H1 (cell line): ENCODE measurements at regions not wholly inside any gene's neighbourhood (a gene's known extent, or its start where the extent isn't known, plus 50 kb on each side); places are given as distances from the start of the nearest gene placed in this dataset.

ENCODE experiments used
- CTCF ChIA-PET: fragments of 300-600 bp; sonication (Branson Sonifier 250); formaldehyde crosslinking; loops from one replicate; lab custom pipeline; 2021; ENCODE audit not compliant: partially characterized antibody; lab: Charles Lee
- POLR2A ChIA-PET: fragments of 300-600 bp; sonication (Branson Sonifier 250); formaldehyde crosslinking; loops from one replicate; lab custom pipeline; 2021; ENCODE audit warnings: inconsistent platforms; ENCODE audit not compliant: partially characterized antibody; lab: Charles Lee
- DNase-seq, 2 experiments: peaks; one replicate each; pipeline versions ENCODE4 v3.0.0 to v3.0.0-alpha.2; 2010 to 2022; ENCODE audit warnings: low spot score in 2 of 2, low read depth in 1 of 2, mixed read lengths in 1 of 2
- FAIRE-seq: peaks from 2 replicates; lab custom pipeline; 2011; peaks lifted over from hg19 to GRCh38; lab: Jason Lieb, UNC
- H2AFZ ChIP-seq: 2 replicates; pipeline ENCODE4 v1.8.1; 2012; ENCODE audit warnings: low read length, inconsistent platforms
- H2AK5ac ChIP-seq: 2 replicates; pipeline ENCODE4 v1.6.1; 2013; ENCODE audit warnings: low read depth, low read length
- H2BK120ac ChIP-seq: replicated peaks from 2 replicates; pipeline ENCODE3; 2013; ENCODE audit warnings: low read depth, low read length, inconsistent platforms
- H2BK12ac ChIP-seq: 2 replicates; pipeline ENCODE4 v1.6.1; 2013; ENCODE audit warnings: low read depth, low read length
- H2BK15ac ChIP-seq: 2 replicates; pipeline ENCODE4 v1.6.1; 2013; ENCODE audit warnings: low read length
- H2BK20ac ChIP-seq: 2 replicates; pipeline ENCODE4 v1.6.1; 2013; ENCODE audit warnings: low read length
- H2BK5ac ChIP-seq: 2 replicates; pipeline ENCODE4 v1.6.1; 2013; ENCODE audit warnings: low read depth, low read length
- H3K14ac ChIP-seq: 2 replicates; pipeline ENCODE4 v1.6.1; 2013; ENCODE audit warnings: inconsistent platforms; ENCODE audit not compliant: insufficient read length
- H3K18ac ChIP-seq: 2 replicates; pipeline ENCODE4 v1.6.1; 2013; ENCODE audit warnings: low read length; ENCODE audit errors: extremely low read depth
- H3K23ac ChIP-seq: 2 replicates; pipeline ENCODE4 v1.6.1; 2013; ENCODE audit warnings: inconsistent platforms; ENCODE audit not compliant: insufficient read length
- H3K23me2 ChIP-seq: 2 replicates; pipeline ENCODE4 v1.6.1; 2013; ENCODE audit warnings: low read depth, low read length
- H3K27ac ChIP-seq: 2 replicates; pipeline ENCODE4 v1.6.1; 2011; ENCODE audit warnings: low read depth, low read length, inconsistent platforms
- H3K27me3 ChIP-seq, 4 experiments: replicated peaks in 1 of 4; 1 replicate in 1 of 4; 2 replicates in 3 of 4; pipeline versions ENCODE4 v1.6.1 to v1.8.1; 2011 to 2013; ENCODE audit warnings: low read length in 3 of 4, mild to moderate bottlenecking in 3 of 4, inconsistent platforms in 2 of 4, mixed read lengths in 2 of 4, moderate library complexity in 1 of 4; ENCODE audit not compliant: control insufficient read depth in 3 of 4, insufficient read depth in 3 of 4; ENCODE audit errors: extremely low read depth in 1 of 4
- H3K36me3 ChIP-seq, 4 experiments: 2 replicates each; pipeline versions ENCODE4 v1.6.1 to v1.8.1; 2011 to 2013; ENCODE audit warnings: mild to moderate bottlenecking in 4 of 4, low read length in 3 of 4, moderate library complexity in 2 of 4, control low read depth in 1 of 4, inconsistent platforms in 1 of 4; ENCODE audit not compliant: insufficient read depth in 4 of 4, control insufficient read depth in 2 of 4
- H3K4ac ChIP-seq: replicated peaks from 2 replicates; pipeline ENCODE3; 2013; ENCODE audit warnings: low read length, low read depth, mixed read lengths, inconsistent platforms; ENCODE audit not compliant: insufficient read length
- H3K4me1 ChIP-seq, 4 experiments: replicated peaks in 1 of 4; 1 replicate in 1 of 4; 2 replicates in 3 of 4; pipeline versions ENCODE4 v1.6.1 to v1.8.1; 2011 to 2013; ENCODE audit warnings: low read length in 3 of 4, inconsistent platforms in 2 of 4, mixed read lengths in 1 of 4; ENCODE audit not compliant: insufficient read depth in 4 of 4, control insufficient read depth in 3 of 4
- H3K4me2 ChIP-seq, 2 experiments: 2 replicates each; pipeline versions ENCODE4 v1.6.1 to v1.8.1; 2011 to 2013; ENCODE audit warnings: low read depth in 2 of 2, low read length in 2 of 2, control low read depth in 1 of 2, inconsistent platforms in 1 of 2, mild to moderate bottlenecking in 1 of 2; ENCODE audit not compliant: insufficient read depth in 1 of 2
- H3K4me3 ChIP-seq, 4 experiments: fragments of 200-600, 300-600 bp in 1 of 4; sonication (generic), shearing (Covaris generic), sonication (Bioruptor Twin) in 1 of 4; 2 replicates each; pipeline versions ENCODE4 v1.5.1 to v1.8.1; 2011 to 2016; ENCODE audit warnings: low read length in 4 of 4, low read depth in 3 of 4, control low read depth in 2 of 4, inconsistent platforms in 2 of 4, mild to moderate bottlenecking in 2 of 4, mixed read lengths in 1 of 4, moderate library complexity in 1 of 4; ENCODE audit not compliant: insufficient read depth in 2 of 4; ENCODE audit errors: extremely low read depth in 1 of 4
- H3K56ac ChIP-seq: replicated peaks from 2 replicates; pipeline ENCODE3; 2013; ENCODE audit warnings: low read depth, mild to moderate bottlenecking, mixed read lengths, low read length, inconsistent platforms; ENCODE audit not compliant: insufficient read length
- H3K79me1 ChIP-seq: 2 replicates; pipeline ENCODE4 v1.6.1; 2013; ENCODE audit warnings: low read depth, low read length, control low read depth
- H3K79me2 ChIP-seq, 2 experiments: 2 replicates each; pipeline versions ENCODE4 v1.6.1 to v1.8.1; 2012 to 2013; ENCODE audit warnings: low read length in 2 of 2, mild to moderate bottlenecking in 2 of 2, inconsistent platforms in 1 of 2; ENCODE audit not compliant: insufficient read depth in 2 of 2, control insufficient read depth in 1 of 2
- H3K9ac ChIP-seq, 4 experiments: replicated peaks in 1 of 4; 1 replicate in 1 of 4; 2 replicates in 3 of 4; pipeline versions ENCODE4 v1.6.1 to v1.8.1; 2011 to 2013; ENCODE audit warnings: low read depth in 3 of 4, low read length in 3 of 4, control low read depth in 2 of 4, mild to moderate bottlenecking in 2 of 4, moderate library complexity in 2 of 4, inconsistent platforms in 1 of 4; ENCODE audit errors: extremely low read depth in 1 of 4
- H3K9me3 ChIP-seq, 2 experiments: 2 replicates each; pipeline versions ENCODE4 v1.6.1 to v1.8.1; 2012 to 2013; ENCODE audit warnings: mild to moderate bottlenecking in 2 of 2, moderate library complexity in 2 of 2, control low read depth in 1 of 2, inconsistent platforms in 1 of 2, low read depth in 1 of 2, low read length in 1 of 2, mixed read lengths in 1 of 2; ENCODE audit not compliant: insufficient read depth in 2 of 2
- H4K20me1 ChIP-seq, 2 experiments: replicated peaks in 1 of 2; 2 replicates each; pipeline versions ENCODE3 to v1.8.1; 2011 to 2013; ENCODE audit warnings: inconsistent platforms in 2 of 2, low read length in 2 of 2, mild to moderate bottlenecking in 1 of 2; ENCODE audit not compliant: insufficient read depth in 2 of 2, control insufficient read depth in 1 of 2
- H4K5ac ChIP-seq: 2 replicates; pipeline ENCODE4 v1.6.1; 2013; ENCODE audit warnings: low read length, low read depth, mixed read lengths, inconsistent platforms; ENCODE audit not compliant: insufficient read length
- H4K8ac ChIP-seq: 2 replicates; pipeline ENCODE4 v1.8.0; 2013; ENCODE audit warnings: mild to moderate bottlenecking, moderate library complexity, low read length, inconsistent platforms; ENCODE audit not compliant: insufficient read depth; ENCODE audit errors: extremely low read depth
- H4K91ac ChIP-seq: replicated peaks from 2 replicates; pipeline ENCODE3; 2013; ENCODE audit warnings: low read length, mixed read lengths, inconsistent platforms; ENCODE audit not compliant: insufficient read length
- BCL11A ChIP-seq, 2 experiments: IDR thresholded peaks; one replicate each; pipeline ENCODE4 v1.6.1; 2011; ENCODE audit warnings: low read depth in 2 of 2, low read length in 2 of 2, mild to moderate bottlenecking in 2 of 2
- CEBPB ChIP-seq: IDR thresholded peaks from 2 replicates; pipeline ENCODE4 v1.6.1; 2012; ENCODE audit warnings: low read depth, low read length
- E2F6 ChIP-seq: IDR thresholded peaks from 2 replicates; pipeline ENCODE4 v1.6.1; 2012; ENCODE audit warnings: inconsistent platforms
- EP300 ChIP-seq, 2 experiments: IDR thresholded peaks; 1 replicate in 1 of 2; 2 replicates in 1 of 2; pipeline ENCODE4 v1.6.1; 2011 to 2012; ENCODE audit warnings: low read depth in 2 of 2, low read length in 2 of 2, mild to moderate bottlenecking in 2 of 2, borderline replicate concordance in 1 of 2, inconsistent platforms in 1 of 2, moderate library complexity in 1 of 2
- TEAD4 ChIP-seq: IDR thresholded peaks from 2 replicates; pipeline ENCODE4 v1.6.1; 2012; ENCODE audit warnings: low read depth, low read length, inconsistent platforms, mixed read lengths
- YY1 ChIP-seq: IDR thresholded peaks from 2 replicates; pipeline ENCODE4 v1.6.1; 2011; ENCODE audit warnings: low read depth, mild to moderate bottlenecking, low read length
- WGBS, 2 experiments: shearing (Covaris generic) in 1 of 2; methylation state at CpG; one replicate each; pipeline versions ENCODE4 v1.1.6 to v1.1.7; 2013 to 2015; ENCODE audit warnings: low lambda C conversion rate in 2 of 2, mixed read lengths in 2 of 2, inconsistent platforms in 1 of 2, low coverage in 1 of 2, missing lambda C conversion rate in 1 of 2; ENCODE audit not compliant: insufficient replicate concordance in 2 of 2, insufficient coverage in 1 of 2, insufficient read length in 1 of 2; ENCODE audit errors: extremely low coverage in 1 of 2, missing lambda C conversion rate in 1 of 2; 5-methylcytosine and 5-hydroxymethylcytosine counted together

GRCh38 chr13:81275666-81276258 lies 934.8 kb upstream of the SPRY2 start:
- Histone ChIP-seq H2BK5ac (no peak overlapping the region), H3K18ac (no peak overlapping the region), H2BK20ac (no peak overlapping the region), H2BK15ac (no peak overlapping the region), H3K4me3 (no peak overlapping the region), H3K79me2 (no peaks in the 10 kb centered on the region), H2BK120ac (no peak overlapping the region), H3K27me3 (no peaks in the 10 kb centered on the region), H3K9me3 (peaks cover 4 to 6% of the 10 kb centered on the region in 2 experiments; a peak in 3 of 4 replicates), H3K14ac (no peak overlapping the region), H4K5ac (no peak overlapping the region), H2AK5ac (no peak overlapping the region), H2BK12ac (no peak overlapping the region), H3K9ac (no peak overlapping the region), H3K4me1 (no peaks in the 10 kb centered on the region), H3K23ac (no peak overlapping the region), H3K36me3 (no peaks in the 10 kb centered on the region), H4K91ac (no peak overlapping the region), H3K4ac (no peak overlapping the region), H3K4me2 (no peak overlapping the region), H3K27ac (no peak overlapping the region), H4K20me1 (no peaks in the 10 kb centered on the region), H3K23me2 (no peaks in the 10 kb centered on the region), H2AFZ (no peak overlapping the region), H4K8ac (no peak overlapping the region), H3K79me1 (no peaks in the 10 kb centered on the region), H3K56ac (no peak overlapping the region)
- FAIRE-seq (no peak), DNase-seq (peak in 1 of 2 experiments; percentile 51)
- TF ChIP-seq CEBPB (peak; percentile 51; the same call in 1 of the 2 replicates), YY1 (0 out of 2 replicates have a peak, but pooled peaks have one; percentile 22), BCL11A (IDR thresholded peaks at IDR 0.05; ENCODE audit: low read depth in 2 of 2, low read length in 2 of 2) (no peak), E2F6 (no peak), TEAD4 (peak; percentile 61), EP300 (IDR thresholded peaks at IDR 0.05; ENCODE audit: borderline replicate concordance in 1 of 2, low read depth in 2 of 2, low read length in 2 of 2) (peak; percentile 32 to 89; a peak in 2 of 3 replicates)
- 96% methylated on average over 8 of the region's 8 CpGs; no CpG with 5 or more reads in 1 of the 2 experiments for WGBS, 2 experiments
- POLR2A ChIA-PET: no interaction called here
- CTCF ChIA-PET: no interaction called here
